ENCODE measurements at regions not wholly inside any gene's neighbourhood (a gene's known extent, or its start where the extent isn't known, plus 50 kb on each side); places are given as distances from the start of the nearest gene placed in this dataset.

- TF ChIP-seq, protein P1, sequence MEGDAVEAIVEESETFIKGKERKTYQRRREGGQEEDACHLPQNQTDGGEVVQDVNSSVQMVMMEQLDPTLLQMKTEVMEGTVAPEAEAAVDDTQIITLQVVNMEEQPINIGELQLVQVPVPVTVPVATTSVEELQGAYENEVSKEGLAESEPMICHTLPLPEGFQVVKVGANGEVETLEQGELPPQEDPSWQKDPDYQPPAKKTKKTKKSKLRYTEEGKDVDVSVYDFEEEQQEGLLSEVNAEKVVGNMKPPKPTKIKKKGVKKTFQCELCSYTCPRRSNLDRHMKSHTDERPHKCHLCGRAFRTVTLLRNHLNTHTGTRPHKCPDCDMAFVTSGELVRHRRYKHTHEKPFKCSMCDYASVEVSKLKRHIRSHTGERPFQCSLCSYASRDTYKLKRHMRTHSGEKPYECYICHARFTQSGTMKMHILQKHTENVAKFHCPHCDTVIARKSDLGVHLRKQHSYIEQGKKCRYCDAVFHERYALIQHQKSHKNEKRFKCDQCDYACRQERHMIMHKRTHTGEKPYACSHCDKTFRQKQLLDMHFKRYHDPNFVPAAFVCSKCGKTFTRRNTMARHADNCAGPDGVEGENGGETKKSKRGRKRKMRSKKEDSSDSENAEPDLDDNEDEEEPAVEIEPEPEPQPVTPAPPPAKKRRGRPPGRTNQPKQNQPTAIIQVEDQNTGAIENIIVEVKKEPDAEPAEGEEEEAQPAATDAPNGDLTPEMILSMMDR (IDR thresholded peaks at IDR 0.05; ENCODE audit: low read depth, low read length), result no peak
- DNase-seq, result no peak
- no peaks in the 10 kb centered on the region for H3K9me3 ChIP-seq (ENCODE audit: severe bottlenecking)
- no peaks in the 10 kb centered on the region for H3K27me3 ChIP-seq (ENCODE audit: insufficient read depth, low read depth, severe bottlenecking)
- H3K4me3 ChIP-seq (ENCODE audit: low read depth, low read length), result no peak overlapping the region
- no peak overlapping the region for H3K27ac ChIP-seq
- no peaks in the 10 kb centered on the region for H3K36me3 ChIP-seq
Observed at GRCh38 chr20:57900226-57900905, 190.6 kb upstream of the PMEPA1 start.

DNA sequence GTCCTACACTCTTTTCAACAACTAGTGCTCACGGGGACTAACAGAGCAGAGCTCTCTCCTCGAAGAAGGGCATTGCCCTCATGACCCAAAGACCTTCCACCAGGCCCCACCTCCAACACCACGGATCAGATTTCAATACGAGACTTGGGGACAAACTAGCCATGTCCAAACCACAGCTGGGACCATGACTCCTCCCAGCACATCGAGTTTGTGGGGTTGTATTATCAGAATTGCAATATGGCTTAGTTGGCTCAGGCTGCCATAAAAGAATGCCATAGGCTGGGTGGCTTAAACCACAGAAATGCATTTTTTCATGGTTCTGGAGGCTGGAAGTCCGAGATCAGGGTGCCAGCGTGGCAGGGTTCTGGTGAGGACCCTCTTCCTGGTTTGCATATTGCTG lies 189.7 kb upstream of the PMEPA1 start:
- TF ChIP-seq, protein P1 (IDR thresholded peaks at IDR 0.05; ENCODE audit: low read depth, low read length), result no peak
- no peak overlapping the region for H3K27ac ChIP-seq
- no peaks in the 10 kb centered on the region for H3K9me3 ChIP-seq (ENCODE audit: severe bottlenecking)
- no peak for DNase-seq
- H3K27me3 ChIP-seq (ENCODE audit: insufficient read depth, low read depth, severe bottlenecking), result no peaks in the 10 kb centered on the region
- no peaks in the 10 kb centered on the region for H3K36me3 ChIP-seq
- H3K4me3 ChIP-seq (ENCODE audit: low read depth, low read length), result no peak overlapping the region

DNA sequence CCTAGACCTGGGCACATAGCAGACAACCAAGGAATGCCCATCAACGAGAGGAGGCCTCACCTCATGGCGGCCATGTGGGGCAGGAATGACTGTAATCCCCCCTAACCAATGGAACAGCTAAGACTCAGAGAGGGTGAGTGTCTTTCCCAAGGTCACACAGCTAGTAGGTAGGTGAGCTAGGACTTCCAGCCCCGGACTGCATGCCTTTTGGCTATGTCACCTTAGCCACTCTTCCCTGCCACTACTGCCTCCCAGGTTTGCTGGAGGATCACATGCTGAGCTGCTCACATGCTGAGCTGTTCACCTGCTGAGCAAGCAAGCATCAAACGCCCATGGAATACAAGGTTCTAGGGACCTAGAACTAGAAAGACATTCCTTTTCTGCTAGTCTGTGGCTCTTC lies 188.5 kb upstream of the PMEPA1 start:
- no peaks in the 10 kb centered on the region for H3K36me3 ChIP-seq
- H3K27me3 ChIP-seq (ENCODE audit: insufficient read depth, low read depth, severe bottlenecking), result no peaks in the 10 kb centered on the region
- TF ChIP-seq, protein P1 (IDR thresholded peaks at IDR 0.05; ENCODE audit: low read depth, low read length), result no peak
- DNase-seq, result no peak
- no peak overlapping the region for H3K27ac ChIP-seq
- no peak overlapping the region for H3K4me3 ChIP-seq (ENCODE audit: low read depth, low read length)
- H3K9me3 ChIP-seq (ENCODE audit: severe bottlenecking), result no peaks in the 10 kb centered on the region

DNA sequence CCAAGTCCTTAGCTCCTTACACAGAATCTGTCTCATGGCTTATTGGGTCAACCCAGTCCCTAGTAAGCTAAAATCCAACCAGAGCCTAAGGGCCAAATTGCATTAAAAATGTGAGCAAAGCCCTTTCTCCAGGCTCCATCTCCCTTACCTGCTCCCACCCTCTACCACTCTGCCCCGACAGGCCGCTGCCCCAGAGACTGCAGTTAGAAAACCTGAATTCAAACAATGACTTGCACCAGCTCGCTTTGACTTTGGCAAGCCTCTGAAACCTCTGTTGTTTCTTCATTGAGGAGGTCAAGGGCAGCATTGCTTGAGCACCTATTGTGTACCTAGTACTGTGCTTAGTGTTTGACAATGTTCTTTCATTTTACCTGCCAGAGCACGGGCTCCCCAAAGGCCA lies 188.1 kb upstream of the PMEPA1 start:
- TF ChIP-seq, protein P1 (IDR thresholded peaks at IDR 0.05; ENCODE audit: low read depth, low read length), result no peak
- no peaks in the 10 kb centered on the region for H3K27me3 ChIP-seq (ENCODE audit: insufficient read depth, low read depth, severe bottlenecking)
- no peak overlapping the region for H3K4me3 ChIP-seq (ENCODE audit: low read depth, low read length)
- H3K27ac ChIP-seq, result no peak overlapping the region
- H3K9me3 ChIP-seq (ENCODE audit: severe bottlenecking), result no peaks in the 10 kb centered on the region
- DNase-seq, result no peak
- no peaks in the 10 kb centered on the region for H3K36me3 ChIP-seq

GRCh38 chr20:57897156-57897874 lies 187.5 kb upstream of the PMEPA1 start:
- Histone ChIP-seq H3K4me3 (ENCODE audit: low read depth, low read length) (no peak overlapping the region), H3K27ac (no peak overlapping the region), H3K27me3 (ENCODE audit: insufficient read depth, low read depth, severe bottlenecking) (no peaks in the 10 kb centered on the region), H3K9me3 (ENCODE audit: severe bottlenecking) (no peaks in the 10 kb centered on the region), H3K36me3 (no peaks in the 10 kb centered on the region)
- TF ChIP-seq, protein P1 (IDR thresholded peaks at IDR 0.05; ENCODE audit: low read depth, low read length), result no peak
- DNase-seq, result no peak

All from WERI-Rb-1 (cell line).